GM18505 (cell line): ENCODE measurements at regions not wholly inside any gene's neighbourhood (a gene's known extent, or its start where the extent isn't known, plus 50 kb on each side); places are given as distances from the start of the nearest gene placed in this dataset.
"Not testable (repeated sequence)": the region's sequence is repeated elsewhere in the genome, so short reads cannot be mapped to it uniquely, and the experiment has no call there.

Source experiments
- ATAC-seq: cut with Tn5 transposase; IDR thresholded peaks from one replicate; pipeline ENCODE4 v1.9.1; 2021; ENCODE audit not compliant: unreplicated experiment
- POLR2A ChIP-seq: IDR thresholded peaks from 4 replicates; pipeline ENCODE4 v1.6.1; 2011; ENCODE audit warnings: borderline replicate concordance; ENCODE audit not compliant: insufficient read depth, insufficient read length; ENCODE audit errors: extremely low read depth

- peak; percentile 72 for ATAC-seq
- no peak for TF ChIP-seq POLR2A
Observed at GRCh38 chr3:20280257-20280656, 94.3 kb upstream of the SGO1 start.

- ATAC-seq = not testable (repeated sequence)
Observed at GRCh38 chr3:20265977-20266376, 80.0 kb upstream of the SGO1 start.

- no peak for ATAC-seq
- TF ChIP-seq POLR2A = no peak
Observed at GRCh38 chr3:20264900-20265567, 79.0 kb upstream of the SGO1 start.

- no peak for ATAC-seq
Observed at GRCh38 chr3:20258371-20258770, 72.4 kb upstream of the SGO1 start.

GRCh38 chr3:20256144-20256543 is 70.1 kb upstream of the SGO1 start:
- ATAC-seq = peak; percentile 91

More at GRCh38 chr3:20258371-20258770, 72.4 kb upstream of the SGO1 start:
- no peak for TF ChIP-seq POLR2A

GRCh38 chr3:20254268-20255117 is 68.5 kb upstream of the SGO1 start:
- TF ChIP-seq POLR2A = no peak
- ATAC-seq = no peak

More at GRCh38 chr3:20256144-20256543, 70.1 kb upstream of the SGO1 start:
- no peak for TF ChIP-seq POLR2A

GRCh38 chr3:20250786-20251185 is 64.8 kb upstream of the SGO1 start:
- no peak for TF ChIP-seq POLR2A
- ATAC-seq = no peak

- TF ChIP-seq POLR2A = no peak
- no peak for ATAC-seq
Observed at GRCh38 chr3:20250314-20250713, 64.3 kb upstream of the SGO1 start.

GRCh38 chr3:20246662-20247061 is 60.7 kb upstream of the SGO1 start:
- ATAC-seq = peak; percentile 75
- TF ChIP-seq POLR2A = no peak

GRCh38 chr3:20245781-20246180 is 59.8 kb upstream of the SGO1 start:
- ATAC-seq = no peak
- TF ChIP-seq POLR2A = no peak

GRCh38 chr3:20240154-20240883 is 54.3 kb upstream of the SGO1 start:
- no peak for ATAC-seq
- TF ChIP-seq POLR2A = no peak

GRCh38 chr3:20238199-20238598 is 52.2 kb upstream of the SGO1 start:
- not testable (repeated sequence) for ATAC-seq

- TF ChIP-seq POLR2A = no peak
Observed at GRCh38 chr3:20236603-20237002, 50.6 kb upstream of the SGO1 start.

More at GRCh38 chr3:20236603-20237002, 50.6 kb upstream of the SGO1 start:
- ATAC-seq = no peak
